ENCODE measurements at regions not wholly inside any gene's neighbourhood (a gene's known extent, or its start where the extent isn't known, plus 50 kb on each side); places are given as distances from the start of the nearest gene placed in this dataset.

DNA sequence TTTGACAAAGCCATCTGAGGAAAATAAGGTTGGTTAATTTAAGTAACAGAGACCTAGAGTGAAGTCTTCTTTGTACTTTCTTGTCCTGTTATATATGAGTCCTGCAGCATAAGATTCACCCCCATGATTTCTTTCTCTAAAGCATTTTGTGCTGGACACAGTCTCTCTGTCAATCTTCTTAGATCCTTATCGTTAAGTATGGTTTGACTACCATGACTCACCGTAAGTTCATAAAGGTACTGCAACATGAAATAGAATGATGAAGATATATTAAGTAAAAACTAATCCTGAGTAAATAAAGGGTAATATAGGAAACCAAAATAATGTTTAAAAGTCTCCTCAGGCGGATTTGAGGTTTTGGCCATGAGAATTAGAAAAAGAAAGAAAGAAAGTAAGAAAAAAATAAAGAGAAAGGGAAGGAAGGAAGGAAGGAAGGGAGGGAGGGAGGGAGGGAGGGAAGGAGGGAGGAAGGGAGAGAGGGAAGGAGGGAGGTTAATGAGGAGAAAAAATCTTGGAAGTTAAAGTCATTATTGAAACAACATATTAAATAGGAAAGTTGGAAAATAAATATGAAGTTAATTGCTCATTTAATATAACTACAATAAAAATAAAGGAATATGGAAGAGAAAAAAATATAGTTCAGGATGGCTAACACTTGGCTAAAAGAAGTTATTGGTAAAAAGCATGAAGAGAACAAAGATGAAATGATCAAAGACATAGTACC is 980.3 kb upstream of the CDH2 start:
- no peak overlapping the region for H3K18ac ChIP-seq (ENCODE audit: insufficient read length, low read depth, low read length)
- H3T11ph ChIP-seq (ENCODE audit: low read length): no peak overlapping the region
- TF ChIP-seq, protein P1, sequence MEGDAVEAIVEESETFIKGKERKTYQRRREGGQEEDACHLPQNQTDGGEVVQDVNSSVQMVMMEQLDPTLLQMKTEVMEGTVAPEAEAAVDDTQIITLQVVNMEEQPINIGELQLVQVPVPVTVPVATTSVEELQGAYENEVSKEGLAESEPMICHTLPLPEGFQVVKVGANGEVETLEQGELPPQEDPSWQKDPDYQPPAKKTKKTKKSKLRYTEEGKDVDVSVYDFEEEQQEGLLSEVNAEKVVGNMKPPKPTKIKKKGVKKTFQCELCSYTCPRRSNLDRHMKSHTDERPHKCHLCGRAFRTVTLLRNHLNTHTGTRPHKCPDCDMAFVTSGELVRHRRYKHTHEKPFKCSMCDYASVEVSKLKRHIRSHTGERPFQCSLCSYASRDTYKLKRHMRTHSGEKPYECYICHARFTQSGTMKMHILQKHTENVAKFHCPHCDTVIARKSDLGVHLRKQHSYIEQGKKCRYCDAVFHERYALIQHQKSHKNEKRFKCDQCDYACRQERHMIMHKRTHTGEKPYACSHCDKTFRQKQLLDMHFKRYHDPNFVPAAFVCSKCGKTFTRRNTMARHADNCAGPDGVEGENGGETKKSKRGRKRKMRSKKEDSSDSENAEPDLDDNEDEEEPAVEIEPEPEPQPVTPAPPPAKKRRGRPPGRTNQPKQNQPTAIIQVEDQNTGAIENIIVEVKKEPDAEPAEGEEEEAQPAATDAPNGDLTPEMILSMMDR (conservative IDR thresholded peaks at IDR 0.05): no peak
- Mint-ChIP-seq H3K27ac (no peak overlapping the region), H3K27me3 (ENCODE audit: low read depth) (no peaks in the 10 kb centered on the region), H3K4me3 (no peak overlapping the region), H3K9me3 (no peaks in the 10 kb centered on the region), H3K36me3 (ENCODE audit: insufficient read depth in 1 of 3, low read depth in 3 of 3) (no peaks in the 10 kb centered on the region), H3K4me1 (peaks cover 26 to 30% of the 10 kb centered on the region in 2 experiments)
- no peak overlapping the region for H4K8ac ChIP-seq (replicated peaks; ENCODE audit: insufficient read length, low read depth, low read length)
- H2BK120ac ChIP-seq (ENCODE audit: low read depth, low read length, poor library complexity, severe bottlenecking): no peak overlapping the region
- H3K9me3 ChIP-seq (ENCODE audit: control insufficient read depth, low read depth, low read length): no peaks in the 10 kb centered on the region
- no peak overlapping the region for H3K56ac ChIP-seq (ENCODE audit: insufficient read length, low read depth, low read length)
- H3K79me1 ChIP-seq (ENCODE audit: insufficient read depth, low read depth, low read length, poor library complexity, severe bottlenecking): no peaks in the 10 kb centered on the region
- H3K4ac ChIP-seq (ENCODE audit: low read depth, low read length): no peak overlapping the region
- H3K79me2 ChIP-seq (ENCODE audit: insufficient read depth, low read length): no peaks in the 10 kb centered on the region
- H3K27ac ChIP-seq (ENCODE audit: insufficient read length, low read depth, low read length): no peak overlapping the region
- H3K14ac ChIP-seq (ENCODE audit: insufficient read depth, low read length): no peak overlapping the region
- no peak overlapping the region for H3K9ac ChIP-seq (ENCODE audit: extremely low read depth, insufficient read length, low read length)
- H4K5ac ChIP-seq (ENCODE audit: insufficient read length, low read depth, low read length): no peak overlapping the region
- H3K23ac ChIP-seq (ENCODE audit: insufficient read length, low read depth, low read length): no peak overlapping the region
- WGBS (ENCODE audit: extremely low coverage, insufficient read length, low lambda C conversion rate): no CpG with 5 or more reads among the region's 3 CpGs
- DNase-seq: no peak
- H4K91ac ChIP-seq (ENCODE audit: insufficient read length, low read depth, low read length): no peak overlapping the region
- H3K4me1 ChIP-seq (ENCODE audit: insufficient read depth, low read length): peaks cover 3% of the 10 kb centered on the region; the same call in 1 of the 2 replicates
- no peaks in the 10 kb centered on the region for H4K20me1 ChIP-seq (ENCODE audit: control insufficient read depth, insufficient read depth, insufficient read length)
- H3K4me2 ChIP-seq (ENCODE audit: insufficient read depth, insufficient read length, low read length): no peak overlapping the region
- H3K23me2 ChIP-seq (ENCODE audit: insufficient read length, low read depth, low read length, poor library complexity, severe bottlenecking): no peaks in the 10 kb centered on the region
- no peak overlapping the region for H2BK15ac ChIP-seq (ENCODE audit: low read depth, low read length)
- no peaks in the 10 kb centered on the region for H3K27me3 ChIP-seq (ENCODE audit: insufficient read depth, low read length)
- H2AFZ ChIP-seq (ENCODE audit: low read length): no peak overlapping the region
- no peak overlapping the region for H2BK20ac ChIP-seq (ENCODE audit: low read depth, low read length, poor library complexity, severe bottlenecking)
- no peak overlapping the region for H2BK12ac ChIP-seq (ENCODE audit: insufficient read length, low read depth, low read length)
- H2BK5ac ChIP-seq (ENCODE audit: insufficient read length, low read length): no peak overlapping the region
- H2AK5ac ChIP-seq (ENCODE audit: insufficient read length, low read length): no peak overlapping the region
